SK-N-SH (cell line): ENCODE measurements at regions not wholly inside any gene's neighbourhood (a gene's known extent, or its start where the extent isn't known, plus 50 kb on each side); places are given as distances from the start of the nearest gene placed in this dataset.

Experiments
- CHD2 ChIP-seq: fragments of 150-350 bp; IDR thresholded peaks from 2 replicates; pipeline ENCODE4 v1.6.1; 2018; ENCODE audit warnings: low read length; ENCODE audit not compliant: partially characterized antibody
- CTCF ChIP-seq: fragments of 200-600 bp; sonication (generic); IDR thresholded peaks from 2 replicates; pipeline ENCODE4 v1.6.1; 2017; ENCODE audit warnings: antibody characterized with exemption, mild to moderate bottlenecking, moderate library complexity
- EP300 ChIP-seq, 2 experiments: IDR thresholded peaks; 2 replicates each; pipeline versions ENCODE4 v1.4.0 to v1.6.1; 2012; ENCODE audit warnings: borderline replicate concordance in 1 of 2, low read depth in 1 of 2, low read length in 1 of 2
- FOXJ3 ChIP-seq: sonication (generic); formaldehyde crosslinking; IDR thresholded peaks from 2 replicates; pipeline ENCODE4 v1.5.1; 2020; ENCODE audit warnings: mild to moderate bottlenecking, missing genetic modification reagents
- MAX ChIP-seq: IDR thresholded peaks from 2 replicates; pipeline ENCODE4 v1.4.0; 2012; ENCODE audit warnings: low read depth
- MXI1 ChIP-seq: IDR thresholded peaks from 2 replicates; pipeline ENCODE4 v1.6.1; 2012; ENCODE audit warnings: mild to moderate bottlenecking, low read depth, low read length, improper control_type of control experiment
- POLR2AphosphoS5 ChIP-seq: IDR thresholded peaks from 2 replicates; pipeline ENCODE4 v1.6.1; 2012; ENCODE audit warnings: low read depth, low read length
- RAD21 ChIP-seq: IDR thresholded peaks from 2 replicates; pipeline ENCODE4 v1.6.1; 2012; ENCODE audit warnings: mild to moderate bottlenecking, low read length
- RFX5 ChIP-seq: IDR thresholded peaks from 2 replicates; pipeline ENCODE4 v1.6.1; 2012; ENCODE audit warnings: mild to moderate bottlenecking, improper control_type of control experiment, low read length
- TAF1 ChIP-seq: IDR thresholded peaks from 2 replicates; pipeline ENCODE4 v1.6.1; 2012; ENCODE audit warnings: low read depth, mild to moderate bottlenecking, low read length, moderate library complexity, borderline replicate concordance
- TEAD4 ChIP-seq: IDR thresholded peaks from 2 replicates; pipeline ENCODE4 v1.4.0; 2012; ENCODE audit warnings: mild to moderate bottlenecking, borderline replicate concordance; ENCODE audit not compliant: insufficient read depth
- USF2 ChIP-seq: fragments of 150-350 bp; IDR thresholded peaks from 2 replicates; pipeline ENCODE4 v1.6.1; 2017; ENCODE audit warnings: antibody characterized with exemption, low read length, low read depth, borderline replicate concordance

- no peak for TF ChIP-seq USF2
- TF ChIP-seq CHD2: no peak
- no peak for TF ChIP-seq CTCF
- TF ChIP-seq RFX5: no peak
- no peak for TF ChIP-seq TEAD4
- no peak for TF ChIP-seq RAD21
- no peak for TF ChIP-seq FOXJ3 (CRISPR knock-in tag)
- TF ChIP-seq POLR2AphosphoS5: no peak
- no peak for TF ChIP-seq TAF1
- TF ChIP-seq MXI1: no peak
- no peak for TF ChIP-seq MAX
- no peak for TF ChIP-seq EP300 (IDR thresholded peaks at IDR 0.05; ENCODE audit: borderline replicate concordance in 1 of 2, low read depth in 1 of 2, low read length in 1 of 2)
Measured at GRCh38 chr1:14338509-14338908, 260.0 kb upstream of the KAZN start.
